ENCODE measurements at regions not wholly inside any gene's neighbourhood (a gene's known extent, or its start where the extent isn't known, plus 50 kb on each side); places are given as distances from the start of the nearest gene placed in this dataset.

DNA sequence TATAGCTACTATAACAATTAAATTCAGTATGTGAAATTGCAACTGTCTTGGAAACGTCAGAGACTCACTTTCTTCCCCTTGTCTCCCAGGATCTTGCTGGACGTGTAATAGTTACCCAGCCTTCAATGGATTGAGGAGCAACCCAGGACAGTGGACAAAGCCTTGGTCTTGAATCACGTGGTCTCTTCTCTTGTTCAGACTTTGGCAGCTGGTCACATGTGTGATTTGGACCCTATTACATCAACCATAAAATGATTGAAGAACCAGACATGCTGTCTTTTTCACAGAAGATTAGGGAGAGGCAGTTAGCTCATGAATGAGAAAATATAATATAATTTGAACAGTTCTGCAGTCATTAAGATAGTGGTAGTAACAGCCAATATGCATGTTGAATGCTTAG is 1085.5 kb upstream of the RBFOX1 start:
- no peaks in the 10 kb centered on the region for H4K20me1 ChIP-seq (ENCODE audit: low read depth, low read length)
- H3F3A ChIP-seq (ENCODE audit: insufficient read depth), result no peaks in the 10 kb centered on the region
- no peak overlapping the region for H3K27ac ChIP-seq (ENCODE audit: low read depth, low read length)
- no peaks in the 10 kb centered on the region for H3K79me2 ChIP-seq (ENCODE audit: insufficient read depth, low read length)
- no peak overlapping the region for H3K9ac ChIP-seq (ENCODE audit: low read length)
- no peak for TF ChIP-seq EZH2phosphoT487 (conservative IDR thresholded peaks at IDR 0.05; ENCODE audit: low read length)
- TF ChIP-seq CTCF (IDR thresholded peaks at IDR 0.05; ENCODE audit: insufficient read depth, low read length, poor library complexity, severe bottlenecking), result no peak
- no peaks in the 10 kb centered on the region for H3K36me3 ChIP-seq (ENCODE audit: low read length)
- H2AFZ ChIP-seq (ENCODE audit: low read depth, low read length, severe bottlenecking), result no peak overlapping the region
- H3K9me2 ChIP-seq (replicated peaks; ENCODE audit: insufficient read depth, low read length), result no peaks in the 10 kb centered on the region
- no peaks in the 10 kb centered on the region; the same call in 1 of the 2 replicates for H3K9me3 ChIP-seq (ENCODE audit: insufficient read depth, low read length)
- H3K4me2 ChIP-seq (ENCODE audit: low read depth, low read length, poor library complexity, severe bottlenecking), result no peak overlapping the region
- H3K4me3 ChIP-seq (ENCODE audit: insufficient read depth, low read length, poor library complexity, severe bottlenecking), result no peak overlapping the region
- no peaks in the 10 kb centered on the region for H3K27me3 ChIP-seq (ENCODE audit: low read length)

- Histone ChIP-seq H3K9me3 (ENCODE audit: insufficient read depth, low read length) (no peaks in the 10 kb centered on the region; the same call in 1 of the 2 replicates), H4K20me1 (ENCODE audit: low read depth, low read length) (no peaks in the 10 kb centered on the region), H2AFZ (ENCODE audit: low read depth, low read length, severe bottlenecking) (no peak overlapping the region), H3K27ac (ENCODE audit: low read depth, low read length) (no peak overlapping the region), H3K4me2 (ENCODE audit: low read depth, low read length, poor library complexity, severe bottlenecking) (no peak overlapping the region), H3F3A (ENCODE audit: insufficient read depth) (no peaks in the 10 kb centered on the region), H3K79me2 (ENCODE audit: insufficient read depth, low read length) (no peaks in the 10 kb centered on the region), H3K9ac (ENCODE audit: low read length) (no peak overlapping the region), H3K27me3 (ENCODE audit: low read length) (no peaks in the 10 kb centered on the region), H3K4me3 (ENCODE audit: insufficient read depth, low read length, poor library complexity, severe bottlenecking) (no peak overlapping the region), H3K36me3 (ENCODE audit: low read length) (no peaks in the 10 kb centered on the region), H3K9me2 (replicated peaks; ENCODE audit: insufficient read depth, low read length) (no peaks in the 10 kb centered on the region)
- TF ChIP-seq EZH2phosphoT487 (conservative IDR thresholded peaks at IDR 0.05; ENCODE audit: low read length) (no peak), CTCF (IDR thresholded peaks at IDR 0.05; ENCODE audit: insufficient read depth, low read length, poor library complexity, severe bottlenecking) (no peak)
Measured at GRCh38 chr16:6246266-6246665, 1086.4 kb upstream of the RBFOX1 start.

GRCh38 chr16:6232056-6232455 is 1100.6 kb upstream of the RBFOX1 start:
- no peaks in the 10 kb centered on the region for H4K20me1 ChIP-seq (ENCODE audit: low read depth, low read length)
- H3K4me2 ChIP-seq (ENCODE audit: low read depth, low read length, poor library complexity, severe bottlenecking), result no peak overlapping the region
- no peaks in the 10 kb centered on the region for H3K27me3 ChIP-seq (ENCODE audit: low read length)
- H3K9ac ChIP-seq (ENCODE audit: low read length), result no peak overlapping the region
- H3K79me2 ChIP-seq (ENCODE audit: insufficient read depth, low read length), result no peaks in the 10 kb centered on the region
- no peak for TF ChIP-seq CTCF (IDR thresholded peaks at IDR 0.05; ENCODE audit: insufficient read depth, low read length, poor library complexity, severe bottlenecking)
- TF ChIP-seq EZH2phosphoT487 (conservative IDR thresholded peaks at IDR 0.05; ENCODE audit: low read length), result no peak
- H3K36me3 ChIP-seq (ENCODE audit: low read length), result no peaks in the 10 kb centered on the region
- H3K9me2 ChIP-seq (replicated peaks; ENCODE audit: insufficient read depth, low read length), result no peaks in the 10 kb centered on the region; the same call in 1 of the 2 replicates
- no peak overlapping the region for H2AFZ ChIP-seq (ENCODE audit: low read depth, low read length, severe bottlenecking)
- H3K27ac ChIP-seq (ENCODE audit: low read depth, low read length), result no peak overlapping the region
- H3F3A ChIP-seq (ENCODE audit: insufficient read depth), result no peaks in the 10 kb centered on the region
- no peaks in the 10 kb centered on the region for H3K9me3 ChIP-seq (ENCODE audit: insufficient read depth, low read length)
- no peak overlapping the region for H3K4me3 ChIP-seq (ENCODE audit: insufficient read depth, low read length, poor library complexity, severe bottlenecking)

All from SU-DHL-6 (cell line).